Left forelimb (tissue), 1 donor: ENCODE measurements at regions not wholly inside any gene's neighbourhood (a gene's known extent, or its start where the extent isn't known, plus 50 kb on each side); places are given as distances from the start of the nearest gene placed in this dataset.

Source experiments
- DNase-seq: peaks from one replicate; pipeline ENCODE4 v3.0.0-alpha.2; 2018; ENCODE audit warnings: low spot score

DNA sequence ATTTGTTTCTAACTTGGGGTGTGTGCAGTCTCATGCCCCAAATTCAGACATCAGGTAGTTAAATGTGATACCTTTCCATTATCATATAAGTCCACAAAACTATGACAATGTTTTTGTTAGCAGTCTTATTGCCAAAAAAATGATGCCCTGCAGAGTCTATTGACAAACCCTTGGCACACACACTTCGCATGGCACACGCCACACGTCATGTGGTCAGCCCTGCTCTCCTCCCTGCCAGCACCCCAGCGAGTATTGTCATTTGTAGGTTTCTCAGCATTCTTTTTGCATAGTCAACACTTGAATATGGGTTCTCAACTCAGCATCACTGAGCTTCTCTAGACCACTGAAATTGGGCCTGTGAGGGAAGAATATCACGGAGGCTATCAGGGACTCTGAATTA lies 356.0 kb downstream of the INHBA start:
- no peak for DNase-seq

DNA sequence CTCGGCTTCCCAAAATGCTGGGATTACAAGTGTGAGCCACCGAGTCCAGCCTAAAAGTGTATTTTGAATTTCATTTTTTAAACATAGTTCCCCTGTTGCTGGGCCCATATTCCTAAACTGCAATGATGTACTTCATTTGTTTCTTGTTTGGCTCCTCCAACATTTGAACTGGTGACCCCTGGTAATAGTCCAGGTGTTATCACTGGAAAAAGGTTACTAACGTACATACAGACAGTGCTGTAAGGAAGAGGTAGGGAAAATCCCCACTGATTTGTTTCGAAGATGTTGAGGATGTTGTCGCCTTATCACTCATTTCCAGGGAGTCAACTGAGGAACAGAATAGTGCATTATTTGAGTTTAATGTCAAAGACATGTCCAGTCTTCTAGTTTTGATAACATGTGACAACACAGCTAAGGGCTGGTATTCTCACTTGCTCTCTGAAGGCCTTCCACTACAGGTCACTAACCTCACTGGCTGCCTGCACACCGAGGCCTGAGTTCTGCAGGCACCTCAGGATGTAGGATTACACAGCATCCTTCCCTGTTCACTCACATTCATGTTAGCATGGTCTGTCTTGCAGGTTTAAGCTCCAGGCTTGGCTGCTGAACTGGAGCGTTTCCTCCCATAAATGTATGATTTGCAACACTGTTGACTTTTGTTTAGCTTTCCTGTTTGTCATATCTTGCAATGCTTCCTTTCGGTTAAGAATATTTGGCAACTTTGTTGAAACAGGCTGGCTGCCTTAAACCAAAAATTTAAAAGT lies 362.8 kb downstream of the INHBA start:
- no peak for DNase-seq

- DNase-seq, result no peak
Observed at GRCh38 chr7:41336981-41337380, 365.9 kb downstream of the INHBA start.

GRCh38 chr7:41336455-41336952 lies 366.4 kb downstream of the INHBA start:
- no peak for DNase-seq

DNA sequence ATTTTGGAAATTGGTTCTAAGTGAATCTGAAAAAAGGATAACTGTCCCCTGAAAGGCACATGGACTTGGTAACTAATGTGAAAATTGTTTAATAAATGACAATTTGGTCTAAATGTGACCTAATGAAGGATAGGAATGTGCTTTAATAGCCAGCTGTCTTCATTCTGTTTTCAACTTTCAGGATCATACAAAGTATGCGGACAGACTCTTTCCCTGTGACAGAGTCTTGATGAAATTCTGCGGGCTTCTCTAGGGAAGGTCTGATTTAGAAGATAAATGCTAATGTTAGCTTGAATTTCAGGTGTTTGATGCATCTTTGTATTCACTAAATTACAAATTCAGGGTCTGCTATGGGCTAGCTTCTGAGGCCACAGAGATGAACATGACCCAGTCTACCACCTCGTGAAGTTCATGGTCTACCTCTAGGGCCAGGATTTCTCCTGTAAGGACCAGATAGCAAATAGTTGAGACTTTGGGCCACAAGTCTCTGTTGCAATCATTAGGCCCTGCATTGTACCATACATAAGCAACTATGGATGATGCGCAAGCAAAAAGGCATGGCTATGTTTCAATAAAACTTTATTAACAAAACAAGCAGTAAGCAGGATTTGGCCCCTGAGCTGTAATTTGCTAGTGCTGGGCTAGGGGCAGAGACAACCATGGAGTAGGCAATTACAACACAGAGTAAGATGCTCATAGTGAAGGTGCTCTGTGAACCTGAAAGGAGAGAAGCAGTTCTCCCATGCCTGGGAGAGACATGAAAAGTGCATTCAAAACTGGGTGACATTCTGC lies 368.6 kb downstream of the INHBA start:
- DNase-seq, result no peak

- no peak for DNase-seq
Observed at GRCh38 chr7:41333511-41333910, 369.4 kb downstream of the INHBA start.

GRCh38 chr7:41331194-41331593 lies 371.7 kb downstream of the INHBA start:
- DNase-seq, result no peak

DNA sequence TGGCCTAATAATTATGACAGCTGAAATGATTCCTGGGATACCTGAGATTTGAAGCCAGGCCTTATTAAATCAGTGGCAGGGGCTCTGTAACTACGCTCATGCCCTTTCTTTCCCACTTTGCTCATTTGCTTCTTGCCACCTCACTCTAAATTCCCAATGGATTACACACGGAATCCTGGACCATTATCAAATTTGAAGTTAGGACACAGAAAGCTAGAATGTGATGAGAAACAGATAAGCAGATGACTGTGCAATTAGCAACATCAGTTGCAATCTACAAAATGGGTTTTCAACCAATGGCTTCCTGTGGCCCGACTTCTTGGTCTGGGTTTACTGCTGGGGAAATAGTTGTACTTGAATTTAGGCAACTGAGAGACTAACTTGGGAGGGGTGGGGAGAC lies 374.3 kb downstream of the INHBA start:
- no peak for DNase-seq

- no peak for DNase-seq
Observed at GRCh38 chr7:41328131-41328530, 374.8 kb downstream of the INHBA start.

GRCh38 chr7:41326616-41327015 lies 376.3 kb downstream of the INHBA start:
- DNase-seq, result no peak

GRCh38 chr7:41323806-41324205 lies 379.1 kb downstream of the INHBA start:
- no peak for DNase-seq

DNA sequence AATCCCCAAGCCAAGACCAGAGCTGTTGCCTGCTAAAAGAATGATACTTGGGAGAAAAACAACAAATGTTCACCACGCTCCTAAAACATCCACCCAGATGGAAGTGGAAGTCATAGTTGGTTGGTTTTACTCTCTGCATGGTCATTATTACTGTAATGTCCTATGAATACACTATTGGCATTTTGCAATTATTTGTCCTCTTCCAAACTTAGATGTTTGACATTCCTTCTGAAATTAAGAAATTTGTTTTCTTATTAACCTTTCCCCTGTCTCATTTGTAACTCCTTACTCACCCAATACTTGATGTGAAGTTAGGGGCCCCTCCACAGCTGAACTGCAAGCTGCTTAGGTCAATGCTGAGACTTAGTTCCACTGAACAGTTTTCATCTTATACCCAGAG lies 383.3 kb downstream of the INHBA start:
- DNase-seq, result no peak

DNA sequence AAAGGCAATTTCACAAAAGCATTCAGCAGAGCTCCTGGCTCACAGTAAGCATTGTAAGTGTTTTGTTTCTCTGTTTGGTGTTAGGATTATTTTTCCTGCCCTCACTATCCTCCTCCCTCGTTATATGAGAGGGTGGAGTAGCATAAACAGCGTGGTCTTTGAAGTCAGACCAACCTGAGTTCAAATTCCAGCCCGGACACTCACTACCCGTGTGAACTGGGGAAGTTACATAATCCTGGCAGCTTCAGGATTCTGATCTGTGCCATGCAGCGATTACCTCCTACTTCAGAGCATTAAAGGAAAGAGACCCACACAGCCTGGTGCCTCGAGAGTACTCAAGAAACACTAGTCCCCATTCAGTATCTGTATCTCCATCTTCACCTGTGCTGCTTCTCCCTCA lies 386.5 kb downstream of the INHBA start:
- no peak for DNase-seq

- DNase-seq, result no peak
Observed at GRCh38 chr7:41315764-41316163, 387.1 kb downstream of the INHBA start.

DNA sequence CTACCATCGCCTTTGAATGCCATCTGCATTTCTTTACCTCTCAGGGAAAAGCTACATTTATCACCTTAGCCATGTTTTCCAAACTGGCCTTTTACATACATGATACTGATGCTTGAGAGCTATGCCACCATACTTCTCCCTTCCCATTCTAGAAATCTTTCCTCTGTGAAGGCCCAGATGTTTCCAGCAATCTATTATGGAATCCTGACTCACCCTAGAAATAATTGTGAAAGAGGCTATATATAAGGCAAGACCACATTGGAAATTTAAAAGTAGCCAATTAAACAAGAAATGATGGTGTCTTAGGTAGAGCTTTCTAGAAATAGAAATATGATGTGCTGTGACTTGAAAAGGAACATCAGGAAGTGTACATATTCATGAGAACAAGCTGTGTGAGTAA lies 389.7 kb downstream of the INHBA start:
- no peak for DNase-seq

- no peak for DNase-seq
Observed at GRCh38 chr7:41312235-41312634, 390.7 kb downstream of the INHBA start.

GRCh38 chr7:41311301-41311700 lies 391.6 kb downstream of the INHBA start:
- no peak for DNase-seq

DNA sequence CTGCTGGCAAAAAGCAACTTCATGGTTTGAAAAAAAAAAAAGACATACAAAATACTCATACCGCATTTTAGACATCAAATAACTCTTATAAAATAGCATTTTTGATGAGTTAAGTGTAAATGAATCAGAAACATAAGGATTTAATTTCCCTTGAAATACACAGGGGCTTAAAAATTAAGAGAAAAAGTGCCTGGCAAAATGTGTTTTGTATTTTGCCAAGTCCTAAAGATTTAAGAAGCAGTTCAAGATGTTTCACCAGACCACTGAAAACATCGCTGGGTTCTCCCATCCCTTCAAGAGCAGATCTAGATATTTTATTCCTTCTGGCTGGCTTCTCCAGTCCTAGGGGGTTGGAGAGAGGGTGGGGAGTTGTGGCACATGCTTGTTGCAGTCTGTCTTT lies 396.4 kb downstream of the INHBA start:
- no peak for DNase-seq

DNA sequence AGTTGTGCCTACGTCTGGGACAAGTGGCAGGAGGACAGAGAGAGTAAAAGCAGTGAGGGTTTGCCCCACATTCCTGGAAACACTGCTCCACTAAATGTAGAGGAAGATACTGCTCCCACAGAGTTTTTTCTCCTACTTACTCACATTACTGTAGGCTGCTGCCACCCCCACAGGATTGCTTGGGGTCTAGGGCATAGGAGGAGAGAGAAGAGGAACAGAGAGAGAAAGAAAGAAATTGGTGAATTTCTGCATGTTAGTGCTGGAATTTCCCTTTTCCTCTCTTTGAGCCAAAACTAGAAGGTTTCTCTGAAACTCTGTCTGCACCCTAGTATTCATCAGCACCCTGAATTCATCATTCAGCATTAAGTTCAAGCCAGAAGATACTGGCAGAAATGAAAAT lies 397.9 kb downstream of the INHBA start:
- no peak for DNase-seq

GRCh38 chr7:41303709-41304108 lies 399.2 kb downstream of the INHBA start:
- no peak for DNase-seq

- DNase-seq, result no peak
Observed at GRCh38 chr7:41298409-41298808, 404.5 kb downstream of the INHBA start.

GRCh38 chr7:41297166-41297565 lies 405.7 kb downstream of the INHBA start:
- DNase-seq, result no peak

- DNase-seq, result no peak
Observed at GRCh38 chr7:41295455-41295815, 407.5 kb downstream of the INHBA start.
